ENCODE measurements at regions not wholly inside any gene's neighbourhood (a gene's known extent, or its start where the extent isn't known, plus 50 kb on each side); places are given as distances from the start of the nearest gene placed in this dataset.
"Not testable (repeated sequence)": the region's sequence is repeated elsewhere in the genome, so short reads cannot be mapped to it uniquely, and the experiment has no call there.

DNA sequence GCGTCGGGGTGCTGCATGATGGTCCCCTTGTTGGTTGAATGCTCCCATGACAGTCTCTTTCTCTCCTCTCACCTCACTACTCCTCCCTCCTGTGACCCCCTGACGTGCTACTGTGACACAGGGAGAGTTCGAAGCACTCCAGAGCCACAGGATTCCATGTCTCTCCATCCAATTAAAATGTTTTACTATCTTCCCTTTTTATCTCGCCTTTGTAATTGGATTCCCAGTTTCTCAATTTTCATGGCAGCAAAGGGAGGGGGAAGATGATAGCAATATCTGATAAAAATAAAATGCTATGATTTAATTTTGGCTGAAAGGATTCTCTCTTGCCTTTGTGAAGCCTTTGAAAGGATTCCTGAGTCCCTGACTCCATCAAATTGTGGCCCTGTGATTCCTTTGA lies 271.9 kb upstream of the SLC14A2 start:
- H3K4me3 ChIP-seq (ENCODE audit: low read depth, low read length) = no peak overlapping the region
- TF ChIP-seq, protein P1, sequence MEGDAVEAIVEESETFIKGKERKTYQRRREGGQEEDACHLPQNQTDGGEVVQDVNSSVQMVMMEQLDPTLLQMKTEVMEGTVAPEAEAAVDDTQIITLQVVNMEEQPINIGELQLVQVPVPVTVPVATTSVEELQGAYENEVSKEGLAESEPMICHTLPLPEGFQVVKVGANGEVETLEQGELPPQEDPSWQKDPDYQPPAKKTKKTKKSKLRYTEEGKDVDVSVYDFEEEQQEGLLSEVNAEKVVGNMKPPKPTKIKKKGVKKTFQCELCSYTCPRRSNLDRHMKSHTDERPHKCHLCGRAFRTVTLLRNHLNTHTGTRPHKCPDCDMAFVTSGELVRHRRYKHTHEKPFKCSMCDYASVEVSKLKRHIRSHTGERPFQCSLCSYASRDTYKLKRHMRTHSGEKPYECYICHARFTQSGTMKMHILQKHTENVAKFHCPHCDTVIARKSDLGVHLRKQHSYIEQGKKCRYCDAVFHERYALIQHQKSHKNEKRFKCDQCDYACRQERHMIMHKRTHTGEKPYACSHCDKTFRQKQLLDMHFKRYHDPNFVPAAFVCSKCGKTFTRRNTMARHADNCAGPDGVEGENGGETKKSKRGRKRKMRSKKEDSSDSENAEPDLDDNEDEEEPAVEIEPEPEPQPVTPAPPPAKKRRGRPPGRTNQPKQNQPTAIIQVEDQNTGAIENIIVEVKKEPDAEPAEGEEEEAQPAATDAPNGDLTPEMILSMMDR (IDR thresholded peaks at IDR 0.05; ENCODE audit: low read depth, low read length) = no peak

DNA sequence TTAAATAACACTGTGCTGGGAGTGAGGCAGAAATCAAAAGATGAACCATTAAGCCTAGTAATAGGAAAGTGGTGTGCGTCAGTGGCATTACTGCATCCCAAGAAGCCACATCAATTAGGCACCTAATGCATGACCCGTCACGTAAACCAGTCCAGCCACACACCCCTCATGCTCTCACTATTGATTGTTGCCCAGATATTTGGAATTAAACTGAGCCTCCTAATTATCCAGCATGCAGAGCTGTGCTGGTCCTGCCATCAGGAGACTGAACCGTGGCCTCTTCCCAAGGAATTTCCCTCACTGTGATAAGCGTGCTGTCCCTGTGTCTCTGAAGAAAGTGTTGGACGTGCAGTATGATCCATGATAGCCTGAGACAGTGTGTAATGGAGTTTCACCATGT lies 270.6 kb upstream of the SLC14A2 start:
- H3K4me3 ChIP-seq (ENCODE audit: low read depth, low read length) = not testable (repeated sequence)

DNA sequence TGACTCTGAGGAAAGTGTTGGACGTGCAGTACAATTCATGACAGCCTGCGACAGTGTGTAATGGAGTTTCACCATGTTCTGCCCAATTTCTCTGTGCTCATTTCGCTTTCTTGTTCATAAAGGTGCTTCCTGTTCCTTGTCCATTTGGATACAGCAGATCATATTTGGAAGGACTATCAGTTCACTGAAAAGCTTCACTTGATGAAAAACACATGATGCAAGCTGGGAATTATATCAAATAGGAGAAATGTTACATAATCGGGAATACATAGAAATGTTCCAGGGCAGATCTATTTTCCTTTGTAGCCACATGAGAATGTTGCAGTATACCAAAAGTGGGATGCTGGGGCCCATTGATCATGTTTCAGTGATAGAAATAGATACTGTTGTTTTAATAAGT lies 266.3 kb upstream of the SLC14A2 start:
- no peak overlapping the region for H3K4me3 ChIP-seq (ENCODE audit: low read depth, low read length)
- TF ChIP-seq, protein P1 (IDR thresholded peaks at IDR 0.05; ENCODE audit: low read depth, low read length) = no peak

DNA sequence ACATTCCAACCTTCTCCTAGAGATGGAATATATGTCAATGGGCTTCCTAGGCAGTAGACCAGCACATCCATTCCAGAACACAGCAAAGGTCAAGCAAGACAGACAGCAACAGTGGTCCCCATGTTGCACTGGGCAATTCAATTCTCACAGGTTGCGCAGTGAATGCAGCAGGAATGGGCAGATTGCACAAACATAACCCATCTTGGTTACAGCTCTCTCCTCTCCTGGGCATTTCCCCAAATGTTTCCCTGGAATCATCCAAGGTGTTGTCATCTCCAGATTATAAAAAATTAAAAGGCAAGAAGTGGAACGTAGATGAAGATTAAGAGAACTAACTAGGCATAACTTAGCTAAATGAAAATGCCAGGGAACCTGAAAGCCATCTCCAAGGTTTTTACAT lies 265.8 kb upstream of the SLC14A2 start:
- TF ChIP-seq, protein P1 (IDR thresholded peaks at IDR 0.05; ENCODE audit: low read depth, low read length) = no peak
- no peak overlapping the region for H3K4me3 ChIP-seq (ENCODE audit: low read depth, low read length)

DNA sequence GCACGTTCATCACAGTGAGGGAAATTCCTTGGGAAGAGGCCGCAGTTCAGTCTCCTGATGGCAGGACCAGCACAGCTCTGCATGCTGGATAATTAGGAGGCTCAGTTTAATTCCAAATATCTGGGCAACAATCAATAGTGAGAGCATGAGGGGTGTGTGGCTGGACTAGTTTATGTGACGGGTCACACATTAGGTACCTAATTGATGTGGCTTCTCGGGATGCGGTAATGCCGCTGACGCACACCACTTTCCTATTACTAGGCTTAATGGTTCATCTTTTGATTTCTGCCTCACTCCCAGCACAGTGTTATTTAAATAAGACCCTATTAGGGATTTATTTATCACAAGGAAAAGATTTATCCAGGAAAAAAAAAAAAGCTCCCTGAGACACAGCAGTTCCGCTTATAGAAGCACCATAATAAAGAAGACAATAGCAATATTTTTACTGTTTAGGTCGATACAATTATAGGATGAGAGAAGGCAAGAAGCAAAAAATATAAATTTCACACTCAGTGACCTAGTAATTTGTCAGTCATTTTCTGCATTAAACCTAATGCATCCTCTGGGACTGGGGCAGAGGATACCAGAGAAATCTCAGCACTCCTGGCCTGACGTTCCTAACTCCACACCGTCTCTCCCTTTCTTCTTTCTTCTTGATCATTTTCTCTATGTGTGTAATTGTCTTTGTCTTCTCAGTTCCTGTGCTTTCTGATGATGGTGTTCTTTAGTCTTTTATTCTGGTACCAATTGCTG lies 264.7 kb upstream of the SLC14A2 start:
- TF ChIP-seq, protein P1 (IDR thresholded peaks at IDR 0.05; ENCODE audit: low read depth, low read length) = no peak

DNA sequence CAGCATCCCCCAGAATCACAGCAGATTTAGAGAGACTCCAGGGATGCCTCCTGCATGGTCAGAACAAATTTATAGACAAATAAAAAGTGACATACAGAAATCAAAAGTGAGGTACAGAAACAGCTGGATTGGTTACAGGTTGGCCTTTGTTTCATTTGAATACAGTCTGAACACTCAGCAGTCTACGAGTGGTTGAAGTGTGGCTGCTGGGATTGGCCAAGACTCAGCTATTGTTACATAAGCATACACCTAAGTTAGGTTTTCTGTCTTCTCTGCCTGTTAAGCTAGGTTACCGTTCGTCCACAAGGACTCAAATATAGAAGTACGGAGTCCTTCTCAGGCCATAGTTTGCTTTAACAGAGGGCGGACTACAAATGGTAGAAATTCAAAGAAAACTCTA lies 262.4 kb upstream of the SLC14A2 start:
- H3K4me3 ChIP-seq (ENCODE audit: low read depth, low read length) = no peak overlapping the region
- TF ChIP-seq, protein P1 (IDR thresholded peaks at IDR 0.05; ENCODE audit: low read depth, low read length) = no peak

More for the DNA sequence above, 264.7 kb upstream of the SLC14A2 start:
- no peak overlapping the region for H3K4me3 ChIP-seq (ENCODE audit: low read depth, low read length)

DNA sequence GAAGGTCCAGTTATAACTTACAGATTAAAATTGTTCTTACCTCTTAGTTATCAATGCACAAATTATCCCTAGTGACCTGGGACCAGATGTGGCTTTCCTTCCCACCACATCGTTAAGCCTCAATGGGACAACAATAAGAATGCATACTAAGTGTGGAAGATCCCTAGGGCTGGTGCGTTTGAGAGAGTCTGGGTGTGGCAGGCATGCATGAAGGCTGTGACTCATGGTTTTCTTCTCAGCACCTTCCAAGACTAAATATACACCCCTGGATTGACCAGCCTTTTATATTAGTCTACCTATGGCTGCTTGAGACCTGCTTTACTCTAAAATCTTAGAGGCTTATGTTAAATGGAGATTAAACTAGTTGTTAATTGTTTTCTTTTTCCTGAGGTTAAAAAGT lies 261.7 kb upstream of the SLC14A2 start:
- no peak overlapping the region for H3K4me3 ChIP-seq (ENCODE audit: low read depth, low read length)
- TF ChIP-seq, protein P1 (IDR thresholded peaks at IDR 0.05; ENCODE audit: low read depth, low read length) = no peak
